Bronchial epithelial cell (primary cell): ENCODE measurements at regions not wholly inside any gene's neighbourhood (a gene's known extent, or its start where the extent isn't known, plus 50 kb on each side); places are given as distances from the start of the nearest gene placed in this dataset.

Source experiments
- DNase-seq: peaks from one replicate; pipeline ENCODE4 v3.0.0-alpha.2; 2010; ENCODE audit warnings: low read depth
- FAIRE-seq: peaks from 2 replicates; lab custom pipeline; 2011; peaks lifted over from hg19 to GRCh38; lab: Jason Lieb, UNC
- H3K27me3 ChIP-seq: 2 replicates; pipeline ENCODE4 v1.5.1; 2011; ENCODE audit warnings: low read length; ENCODE audit not compliant: control insufficient read depth, insufficient read depth
- H3K36me3 ChIP-seq: 2 replicates; pipeline ENCODE4 v1.5.1; 2011; ENCODE audit warnings: low read length; ENCODE audit not compliant: control insufficient read depth, insufficient read depth
- H3K4me3 ChIP-seq: 2 replicates; pipeline ENCODE4 v1.5.1; 2011; ENCODE audit warnings: mild to moderate bottlenecking, low read depth, low read length, control low read depth
- CTCF ChIP-seq: IDR thresholded peaks from 2 replicates; pipeline ENCODE4 v1.5.1; 2011; ENCODE audit warnings: mild to moderate bottlenecking, moderate library complexity, low read length, control low read depth, inconsistent platforms; ENCODE audit not compliant: insufficient read depth, severe bottlenecking

DNA sequence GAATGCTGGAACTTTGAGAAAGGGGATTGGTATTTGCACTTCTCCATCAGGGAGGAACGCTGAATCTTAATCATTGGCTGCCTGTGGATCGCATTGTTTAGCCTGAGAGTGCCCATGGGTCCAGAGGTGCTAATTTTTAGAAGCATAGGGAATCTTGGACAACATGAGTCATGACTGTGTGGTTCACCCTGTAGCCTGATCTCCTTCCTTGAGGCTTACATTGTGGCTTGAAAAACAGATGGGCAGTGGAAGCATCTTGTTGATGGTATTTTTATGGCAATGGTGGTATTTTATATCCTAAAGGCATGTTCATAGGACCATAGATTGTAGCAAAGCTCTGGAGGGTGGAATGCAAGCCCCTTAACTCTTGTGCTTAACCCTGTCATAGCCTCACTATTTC, 99.2 kb upstream of the DBX1 start:
- Histone ChIP-seq H3K27me3 (no peaks in the 10 kb centered on the region), H3K36me3 (no peaks in the 10 kb centered on the region), H3K4me3 (no peak overlapping the region)
- no peak for TF ChIP-seq CTCF
- DNase-seq (no peak), FAIRE-seq (no peak)

- H3K36me3 ChIP-seq = no peaks in the 10 kb centered on the region
- H3K4me3 ChIP-seq = no peak overlapping the region
- H3K27me3 ChIP-seq = no peaks in the 10 kb centered on the region
- no peak for TF ChIP-seq CTCF
- no peak for FAIRE-seq
- no peak for DNase-seq
These were observed 98.2 kb upstream of the DBX1 start for GRCh38 chr11:20258376-20258895.

DNA sequence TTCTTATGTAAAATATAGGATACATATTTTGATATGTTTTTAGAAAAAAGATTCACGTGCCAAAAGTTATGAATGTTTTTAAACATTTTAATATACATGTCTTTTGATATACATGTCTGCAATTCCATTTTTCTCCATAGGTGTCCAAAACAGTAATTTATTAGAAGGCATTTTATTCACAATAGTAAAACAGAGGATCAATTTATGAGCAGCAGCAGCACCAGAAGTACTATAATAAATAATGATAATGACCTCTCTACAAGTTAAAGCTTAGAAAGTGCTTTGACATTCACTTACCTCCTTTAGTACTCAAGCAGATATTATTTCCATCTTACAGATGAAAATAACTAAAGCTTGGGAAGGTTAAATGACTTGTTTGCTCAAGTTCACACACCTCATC, 96.7 kb upstream of the DBX1 start:
- FAIRE-seq (no peak), DNase-seq (no peak)
- no peaks in the 10 kb centered on the region for H3K36me3 ChIP-seq
- H3K27me3 ChIP-seq = no peaks in the 10 kb centered on the region
- no peak for TF ChIP-seq CTCF
- no peak overlapping the region for H3K4me3 ChIP-seq

DNA sequence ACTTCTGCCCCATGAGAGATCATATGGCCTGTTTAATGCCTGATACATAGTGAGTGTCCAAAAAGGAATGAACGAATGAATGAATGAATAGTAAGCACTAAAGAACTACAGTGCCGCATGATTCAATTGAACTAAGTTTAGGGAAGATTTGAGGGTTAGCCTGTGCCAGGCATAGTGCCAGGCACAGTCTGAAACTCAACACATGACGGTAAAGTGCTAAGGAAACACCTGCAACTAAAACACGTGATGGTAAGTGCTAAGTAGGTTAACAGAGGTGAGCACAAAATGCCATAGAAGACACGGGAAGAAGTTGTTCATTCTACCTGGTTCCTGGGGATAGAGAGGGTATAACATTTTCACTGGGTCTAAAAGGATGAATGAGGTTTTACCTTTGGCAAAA, 93.5 kb upstream of the DBX1 start:
- no peak for TF ChIP-seq CTCF
- DNase-seq (no peak), FAIRE-seq (no peak)
- no peak overlapping the region for H3K4me3 ChIP-seq
- no peaks in the 10 kb centered on the region for H3K27me3 ChIP-seq
- no peaks in the 10 kb centered on the region for H3K36me3 ChIP-seq

GRCh38 chr11:20251496-20251895, 91.2 kb upstream of the DBX1 start:
- DNase-seq (no peak), FAIRE-seq (no peak)
- Histone ChIP-seq H3K4me3 (no peak overlapping the region), H3K27me3 (no peaks in the 10 kb centered on the region), H3K36me3 (no peaks in the 10 kb centered on the region)
- no peak for TF ChIP-seq CTCF

DNA sequence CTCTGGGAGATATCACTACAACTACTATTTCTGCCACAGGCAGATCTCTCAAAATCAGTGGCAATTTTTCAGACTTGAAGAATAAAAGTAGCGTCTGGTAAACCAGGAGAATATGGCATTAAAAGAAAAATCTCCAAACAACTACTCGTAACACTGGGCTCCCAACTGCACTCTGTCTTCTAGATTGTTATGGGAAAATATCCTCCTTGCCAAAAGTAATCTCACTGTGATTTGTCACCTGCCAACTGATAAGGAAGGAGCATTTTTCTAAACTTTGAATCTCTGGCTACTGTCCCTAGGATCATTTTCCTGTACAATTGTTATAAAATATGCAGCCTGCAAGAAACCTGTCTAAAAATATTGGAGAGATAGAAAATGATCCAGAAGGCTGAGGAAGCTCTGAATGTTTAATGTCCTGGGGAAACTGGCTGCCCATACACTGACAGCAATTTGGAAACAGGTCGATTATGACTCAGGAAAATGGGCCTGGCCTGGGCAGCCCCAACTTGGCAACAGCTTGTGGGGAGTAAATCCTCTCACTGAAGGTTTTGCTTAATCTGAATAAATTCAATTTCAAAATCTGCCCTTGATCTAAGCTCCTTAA, 90.5 kb upstream of the DBX1 start:
- TF ChIP-seq CTCF = no peak
- FAIRE-seq (no peak), DNase-seq (no peak)
- Histone ChIP-seq H3K27me3 (no peaks in the 10 kb centered on the region), H3K4me3 (no peak overlapping the region), H3K36me3 (no peaks in the 10 kb centered on the region)
